GM19463 (cell line): ENCODE measurements at regions not wholly inside any gene's neighbourhood (a gene's known extent, or its start where the extent isn't known, plus 50 kb on each side); places are given as distances from the start of the nearest gene placed in this dataset.
A peak's percentile ranks its signal among the peaks of the same experiment; 100 is the strongest.

Experiments used
- ATAC-seq: cut with Tn5 transposase; IDR thresholded peaks from one replicate; pipeline ENCODE4 v1.9.1; 2021; ENCODE audit warnings: mild to moderate bottlenecking, moderate library complexity; ENCODE audit not compliant: unreplicated experiment

GRCh38 chr13:89843621-89844020 is 1503.9 kb upstream of the MIR17HG start:
- ATAC-seq: no peak

DNA sequence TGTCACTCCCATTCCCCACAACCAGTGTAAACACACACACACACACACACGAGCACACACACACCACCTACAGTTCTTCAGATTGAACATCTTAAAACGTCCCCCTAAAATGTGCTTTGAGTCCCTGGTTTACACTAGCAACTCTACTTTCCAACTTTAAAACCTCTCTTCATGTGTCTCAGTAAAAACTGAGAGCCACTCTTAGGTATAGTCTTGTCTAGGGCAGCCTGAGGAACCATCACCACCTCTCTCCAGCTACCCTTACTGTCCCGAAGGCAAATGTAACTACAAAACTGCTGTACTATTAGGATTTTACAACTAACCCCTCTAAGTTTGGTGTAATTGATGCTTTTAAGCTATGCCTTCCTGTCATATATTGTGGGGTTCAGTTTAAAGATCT is 1501.6 kb upstream of the MIR17HG start:
- ATAC-seq: no peak

DNA sequence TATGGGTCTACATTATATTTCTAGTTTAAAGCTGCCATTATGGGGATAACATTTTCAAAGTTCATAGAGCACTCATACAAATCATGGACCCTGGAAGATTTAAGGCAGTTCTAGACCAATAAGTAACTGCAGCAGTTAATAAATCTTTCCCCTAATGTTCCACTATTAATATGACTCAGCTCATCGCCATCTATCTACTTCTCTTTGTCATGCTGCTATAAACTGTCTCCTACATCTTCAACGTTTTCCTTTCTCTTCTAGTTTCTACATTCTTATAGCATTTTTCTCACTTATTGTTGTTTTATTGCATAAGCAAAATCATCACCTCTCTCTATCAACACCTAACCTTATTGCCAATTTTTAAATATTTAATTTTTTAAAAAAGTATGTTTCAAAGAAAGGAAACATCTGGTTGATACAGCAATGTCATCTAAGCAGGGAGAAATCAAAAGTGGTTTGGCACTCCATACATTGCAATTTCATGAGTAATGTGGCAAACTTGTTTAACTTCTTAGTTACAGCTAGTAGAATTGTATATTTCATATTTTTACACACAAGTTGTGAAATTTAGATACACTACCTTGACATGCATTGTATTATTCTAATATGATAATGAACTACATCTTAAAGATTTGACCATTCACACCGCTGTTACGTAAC is 1500.4 kb upstream of the MIR17HG start:
- no peak for ATAC-seq

GRCh38 chr13:89852570-89852969 is 1494.9 kb upstream of the MIR17HG start:
- ATAC-seq: no peak

DNA sequence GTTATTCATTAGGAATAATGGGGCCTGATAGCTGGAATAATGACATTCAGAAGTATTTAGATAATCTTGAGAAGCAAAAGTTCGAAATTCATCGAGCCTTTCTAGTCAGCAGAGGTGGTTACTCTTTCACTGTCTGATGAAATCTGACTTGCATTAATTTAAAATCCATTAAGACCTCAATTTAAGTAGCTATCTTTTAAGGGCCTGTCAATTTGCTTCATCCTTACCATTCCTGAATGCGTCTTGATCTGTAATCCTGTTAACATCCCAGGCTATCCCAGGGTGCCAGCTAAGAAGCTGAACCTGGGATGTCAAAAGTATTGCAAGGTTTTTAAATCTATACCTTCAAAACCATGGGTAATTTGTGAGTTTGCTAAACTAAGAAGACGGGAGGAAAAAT is 1491.0 kb upstream of the MIR17HG start:
- ATAC-seq: no peak

GRCh38 chr13:89857502-89857901 is 1490.0 kb upstream of the MIR17HG start:
- ATAC-seq: no peak

DNA sequence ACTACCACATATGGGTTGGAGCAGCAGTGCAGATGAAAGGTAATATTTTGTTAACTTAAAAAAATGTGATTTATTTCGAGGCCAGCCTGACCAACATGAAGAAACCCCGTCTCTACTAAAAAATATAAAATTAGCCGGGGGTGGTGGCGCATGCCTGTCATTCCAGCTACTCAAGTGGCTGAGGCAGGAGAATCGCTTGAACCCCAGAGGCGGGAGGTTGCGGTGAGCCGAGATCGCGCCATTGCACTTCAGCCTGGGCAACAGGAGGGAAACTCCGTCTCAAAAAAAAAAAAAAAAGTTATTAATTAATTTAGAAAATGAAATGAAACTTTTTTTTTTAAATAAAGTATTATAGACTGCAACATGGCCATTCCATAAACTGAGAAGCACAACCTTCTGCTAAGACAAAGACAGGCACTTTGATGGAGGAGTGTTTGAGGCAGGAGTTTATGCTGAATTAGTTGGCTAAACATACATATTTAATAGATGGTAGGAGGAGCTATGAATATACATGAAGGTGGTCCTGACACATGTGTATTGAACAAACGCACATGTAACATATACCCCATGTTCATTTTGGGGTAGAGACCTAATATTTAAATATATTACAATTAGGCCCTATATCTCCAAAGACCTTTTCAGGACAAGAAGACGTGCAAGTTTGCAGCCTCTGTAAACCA is 1485.3 kb upstream of the MIR17HG start:
- no peak for ATAC-seq

DNA sequence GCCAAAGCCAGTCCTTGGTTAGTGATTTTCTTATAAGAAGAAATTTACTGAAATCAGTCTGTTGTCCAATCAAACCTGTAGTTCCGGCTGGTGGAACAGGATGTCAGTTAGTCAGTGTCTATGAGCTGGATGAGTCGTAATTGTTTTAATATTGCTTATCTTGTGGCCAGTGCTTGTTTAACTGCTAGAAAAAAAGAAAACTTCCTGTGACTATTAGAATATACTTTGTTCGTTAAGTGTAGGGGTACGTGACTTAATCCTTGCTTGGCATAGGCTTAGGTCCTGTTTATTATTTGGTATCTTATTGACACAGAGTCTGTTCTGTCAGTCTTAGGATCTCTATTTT is 1484.8 kb upstream of the MIR17HG start:
- no peak for ATAC-seq

GRCh38 chr13:89865164-89866064 is 1482.1 kb upstream of the MIR17HG start:
- no peak for ATAC-seq

- no peak for ATAC-seq
Measured at GRCh38 chr13:89869312-89869711, 1478.2 kb upstream of the MIR17HG start.

DNA sequence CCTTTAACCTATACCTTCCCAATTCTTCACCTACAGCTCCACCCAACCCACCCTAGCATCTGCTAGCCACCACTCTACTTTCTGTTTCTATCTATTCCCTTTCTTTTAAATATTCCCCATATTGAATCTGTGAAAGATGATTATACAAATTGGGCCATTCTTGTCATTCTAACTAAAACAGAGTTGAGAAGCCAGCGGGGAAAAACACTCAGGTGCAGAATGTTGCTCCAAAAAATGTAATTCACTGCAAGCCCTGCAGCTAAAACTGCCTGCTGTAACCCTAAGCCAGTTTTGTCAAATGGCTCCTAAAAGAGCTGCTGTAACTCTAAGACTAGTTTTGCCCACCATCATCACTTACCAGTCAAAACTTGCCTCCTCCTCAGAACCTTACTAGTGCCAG is 1468.6 kb upstream of the MIR17HG start:
- no peak for ATAC-seq

GRCh38 chr13:89880201-89880600 is 1467.3 kb upstream of the MIR17HG start:
- no peak for ATAC-seq

DNA sequence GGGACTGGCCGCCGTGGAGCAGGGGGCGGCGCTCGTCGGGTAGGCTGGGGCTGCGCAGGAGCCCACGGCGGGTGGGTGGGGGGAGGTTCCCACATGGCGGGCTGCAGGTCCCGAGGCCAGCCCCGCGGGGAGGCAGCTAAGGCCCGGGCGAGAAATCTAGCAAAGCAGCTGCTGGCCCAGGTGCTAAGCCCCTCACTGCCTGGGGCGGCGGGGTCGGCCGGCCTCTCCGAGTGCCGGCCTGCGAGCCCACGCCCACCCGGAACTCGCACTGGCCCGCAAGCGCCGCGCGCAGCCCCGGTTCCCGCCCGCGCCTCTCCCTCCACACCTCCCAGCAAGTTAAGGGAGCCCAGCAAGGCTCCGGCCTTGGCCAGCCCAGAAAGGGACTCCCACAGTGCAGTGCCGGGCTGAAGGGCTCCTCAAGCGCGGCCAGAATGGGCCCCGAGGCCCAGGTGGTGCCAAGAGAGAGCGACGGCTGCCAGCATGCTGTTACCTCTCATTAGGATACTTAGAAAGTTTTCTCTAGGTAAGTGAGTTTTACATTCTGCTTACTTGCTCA is 1463.5 kb upstream of the MIR17HG start:
- ATAC-seq: no peak

DNA sequence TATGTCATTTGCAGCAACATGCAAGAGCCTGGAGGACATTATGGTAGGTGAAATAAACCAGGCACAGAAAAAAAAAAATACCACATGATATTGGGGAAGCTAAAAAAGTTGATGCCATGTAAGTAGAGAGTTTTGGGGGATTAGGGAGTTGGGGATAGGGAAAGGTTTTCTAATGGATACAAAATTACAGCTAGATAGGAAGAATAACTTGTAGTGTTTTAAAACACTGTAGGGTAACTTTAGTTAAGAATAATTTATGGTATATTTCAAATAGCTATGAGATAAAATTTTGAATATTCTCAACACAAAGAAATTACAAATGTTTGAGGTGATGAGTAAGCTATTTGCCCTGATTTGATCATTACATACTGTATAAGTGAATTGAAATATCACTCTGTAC is 1456.7 kb upstream of the MIR17HG start:
- no peak for ATAC-seq

- no peak for ATAC-seq
Measured at GRCh38 chr13:89891416-89891815, 1456.1 kb upstream of the MIR17HG start.

- ATAC-seq: peak; percentile 76
Measured at GRCh38 chr13:89897681-89898080, 1449.8 kb upstream of the MIR17HG start.

DNA sequence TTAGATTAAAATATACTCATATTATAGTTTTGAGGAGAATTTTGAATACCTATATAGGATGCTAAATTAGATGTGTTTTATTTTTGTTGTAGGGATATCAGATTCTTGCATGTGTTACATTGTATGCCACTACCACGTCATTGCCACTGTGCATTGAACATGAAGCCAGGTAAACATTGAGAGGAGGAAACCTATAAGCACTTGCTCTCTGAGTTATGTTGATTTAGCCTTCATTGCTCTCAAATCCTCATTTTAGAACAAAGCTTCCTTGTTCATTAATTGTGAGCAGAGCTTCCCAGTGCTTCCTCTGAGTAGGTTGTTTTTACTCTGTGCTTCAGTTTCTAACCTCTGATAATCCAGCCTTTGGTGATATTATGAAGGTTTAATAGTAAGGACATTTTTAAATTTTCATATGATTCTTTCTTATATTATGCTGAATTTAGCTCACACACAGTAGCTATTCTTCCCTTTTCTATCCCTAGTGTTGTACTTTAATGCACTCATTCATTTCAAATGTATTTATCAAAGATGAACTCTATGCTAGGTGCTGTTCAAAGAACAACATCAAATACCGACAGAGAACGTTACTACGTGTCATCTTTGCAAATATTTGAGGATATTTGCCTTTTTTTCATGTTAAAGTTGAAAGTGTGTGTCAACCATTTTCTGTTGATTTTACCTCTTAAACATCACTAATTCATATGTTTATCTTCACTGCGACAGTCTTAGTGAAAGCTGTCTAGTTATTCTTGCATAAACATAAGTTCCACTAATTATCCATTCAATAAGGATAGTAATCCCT is 1448.0 kb upstream of the MIR17HG start:
- no peak for ATAC-seq

GRCh38 chr13:89900104-89900765 is 1447.3 kb upstream of the MIR17HG start:
- no peak for ATAC-seq

DNA sequence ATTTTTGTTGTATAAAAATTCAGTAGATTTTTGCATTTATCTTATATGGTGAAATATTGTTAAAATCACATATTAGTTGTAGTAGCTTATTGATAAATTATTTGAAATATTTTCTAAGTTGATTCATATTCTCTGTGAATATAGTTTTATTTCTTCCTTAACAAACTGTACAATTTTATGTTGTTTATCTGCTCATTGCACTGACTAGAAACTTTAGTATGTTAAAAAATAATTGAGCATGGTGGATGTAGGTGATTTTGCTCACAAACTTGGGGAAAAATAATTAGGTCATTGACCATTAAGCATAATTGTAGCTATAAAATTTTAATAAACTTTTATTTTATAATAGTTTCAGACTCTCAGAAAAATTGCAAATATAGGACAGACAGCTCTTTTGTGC is 1445.3 kb upstream of the MIR17HG start:
- no peak for ATAC-seq

- no peak for ATAC-seq
Measured at GRCh38 chr13:89903115-89903514, 1444.4 kb upstream of the MIR17HG start.
